Erythroblast (primary cell): ENCODE measurements at regions not wholly inside any gene's neighbourhood (a gene's known extent, or its start where the extent isn't known, plus 50 kb on each side); places are given as distances from the start of the nearest gene placed in this dataset.
"Not testable (repeated sequence)": the region's sequence is repeated elsewhere in the genome, so short reads cannot be mapped to it uniquely, and the experiment has no call there.

Experiments used
- DNase-seq, 2 experiments: peaks; one replicate each; lab custom pipeline; 2025; lab: John Stamatoyannopoulos, UW
- GATA1 ChIP-seq: IDR thresholded peaks from 2 replicates; pipeline ENCODE4 v1.6.1; 2011; ENCODE audit warnings: low read depth, mild to moderate bottlenecking, control low read depth, low read length, moderate library complexity
- POLR2A ChIP-seq: IDR thresholded peaks from 2 replicates; pipeline ENCODE4 v1.6.1; 2011; ENCODE audit warnings: mild to moderate bottlenecking, low read length

- DNase-seq = no peak
These were observed 783.8 kb downstream of the SORCS1 start for GRCh38 chr10:106380706-106381105.

GRCh38 chr10:106378251-106378650 is 786.3 kb downstream of the SORCS1 start:
- no peak for DNase-seq
- TF ChIP-seq POLR2A (no peak), GATA1 (no peak)

More at GRCh38 chr10:106380706-106381105, 783.8 kb downstream of the SORCS1 start:
- TF ChIP-seq POLR2A (no peak), GATA1 (no peak)

- no peak for DNase-seq
- no peak for TF ChIP-seq POLR2A
- TF ChIP-seq GATA1 = no peak
These were observed 793.8 kb downstream of the SORCS1 start for GRCh38 chr10:106370751-106371150.

GRCh38 chr10:106360870-106361269 is 803.6 kb downstream of the SORCS1 start:
- no peak for TF ChIP-seq POLR2A
- no peak for TF ChIP-seq GATA1
- DNase-seq = no peak

GRCh38 chr10:106355450-106355849 is 809.1 kb downstream of the SORCS1 start:
- DNase-seq = no peak
- TF ChIP-seq GATA1 (no peak), POLR2A (no peak)

GRCh38 chr10:106348933-106349332 is 815.6 kb downstream of the SORCS1 start:
- TF ChIP-seq GATA1 (no peak), POLR2A (no peak)
- no peak for DNase-seq

- TF ChIP-seq POLR2A = no peak
- TF ChIP-seq GATA1 = no peak
- no peak for DNase-seq
These were observed 817.0 kb downstream of the SORCS1 start for GRCh38 chr10:106347547-106347946.

GRCh38 chr10:106343539-106343938 is 821.0 kb downstream of the SORCS1 start:
- not testable (repeated sequence) for DNase-seq

- DNase-seq = no peak
- TF ChIP-seq POLR2A (no peak), GATA1 (no peak)
These were observed 823.1 kb downstream of the SORCS1 start for GRCh38 chr10:106341356-106341755.

GRCh38 chr10:106338486-106338885 is 826.0 kb downstream of the SORCS1 start:
- TF ChIP-seq POLR2A (no peak), GATA1 (no peak)
- DNase-seq = no peak

- no peak for TF ChIP-seq POLR2A
- no peak for TF ChIP-seq GATA1
- DNase-seq = no peak
These were observed 827.6 kb downstream of the SORCS1 start for GRCh38 chr10:106336874-106337273.

- no peak for DNase-seq
- TF ChIP-seq POLR2A = no peak
- TF ChIP-seq GATA1 = no peak
These were observed 836.8 kb downstream of the SORCS1 start for GRCh38 chr10:106327747-106328146.

- TF ChIP-seq POLR2A (no peak), GATA1 (no peak)
- DNase-seq = no peak
These were observed 843.6 kb downstream of the SORCS1 start for GRCh38 chr10:106320876-106321275.

- no peak for DNase-seq
- TF ChIP-seq GATA1 (no peak), POLR2A (no peak)
These were observed 844.4 kb downstream of the SORCS1 start for GRCh38 chr10:106320078-106320477.

GRCh38 chr10:106317554-106317953 is 847.0 kb downstream of the SORCS1 start:
- TF ChIP-seq GATA1 (no peak), POLR2A (no peak)
- no peak for DNase-seq

- DNase-seq = no peak
- TF ChIP-seq GATA1 (no peak), POLR2A (no peak)
These were observed 851.5 kb downstream of the SORCS1 start for GRCh38 chr10:106313041-106313440.
